Mesothelial cell of epicardium (in vitro differentiated cells): ENCODE measurements at regions not wholly inside any gene's neighbourhood (a gene's known extent, or its start where the extent isn't known, plus 50 kb on each side); places are given as distances from the start of the nearest gene placed in this dataset.
A peak's percentile ranks its signal among the peaks of the same experiment; 100 is the strongest.

Experiments used
- DNase-seq, 2 experiments: peaks; one replicate each; pipeline ENCODE4 v3.0.0; 2021; ENCODE audit warnings: low spot score in 2 of 2; ENCODE audit not compliant: unreplicated experiment in 2 of 2
- H3K27ac Mint-ChIP-seq: 2 replicates; pipeline ENCODE4 v1.8.0; 2021; ENCODE audit warnings: mixed read lengths
- H3K27me3 Mint-ChIP-seq: 2 replicates; pipeline ENCODE4 v1.8.0; 2021; ENCODE audit warnings: low read depth, mixed read lengths
- H3K36me3 Mint-ChIP-seq: 2 replicates; pipeline ENCODE4 v1.8.0; 2021; ENCODE audit warnings: mixed read lengths
- H3K4me1 Mint-ChIP-seq: 2 replicates; pipeline ENCODE4 v1.8.0; 2021; ENCODE audit warnings: mixed read lengths
- H3K4me3 Mint-ChIP-seq: 2 replicates; pipeline ENCODE4 v1.8.0; 2021; ENCODE audit warnings: mild to moderate bottlenecking, moderate library complexity, mixed read lengths
- H3K9me3 Mint-ChIP-seq: 2 replicates; pipeline ENCODE4 v1.8.0; 2021; ENCODE audit warnings: mixed read lengths
- TF ChIP-seq, protein P1 (sequence below): fragments of 200-600 bp; sonication (generic); IDR thresholded peaks from one replicate; pipeline ENCODE4 v1.5.0; 2021; ENCODE audit warnings: antibody characterized with exemption; ENCODE audit not compliant: unreplicated experiment

DNA sequence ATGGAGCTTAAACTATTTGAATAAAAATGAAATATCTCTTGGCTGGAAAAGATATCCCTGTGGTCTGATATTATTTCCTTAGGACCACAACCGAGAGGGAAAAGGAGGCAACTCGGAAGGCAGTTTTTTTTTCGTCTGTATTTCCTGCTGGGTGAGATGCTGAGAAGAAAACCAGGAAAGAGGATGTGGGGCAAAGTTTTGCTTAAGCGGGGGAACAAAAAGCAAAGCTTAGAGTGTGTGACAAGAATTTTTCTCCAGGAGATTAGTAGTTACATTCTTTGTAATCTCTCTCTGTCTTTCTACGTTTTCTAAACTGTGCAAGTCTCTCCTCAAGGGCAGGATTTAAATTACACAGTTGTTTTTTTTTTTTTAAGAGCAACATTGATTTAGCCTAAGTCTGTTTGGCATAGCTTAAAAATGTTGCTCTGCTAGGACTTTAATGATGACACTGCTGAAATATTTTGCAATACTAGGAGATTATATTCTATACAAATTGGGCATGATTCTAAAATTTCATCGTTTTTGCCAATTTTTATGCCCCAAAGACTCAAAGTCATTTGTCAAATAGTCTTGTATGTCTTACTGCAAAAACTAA is 258.5 kb downstream of the KCNS3 start:
- Mint-ChIP-seq H3K27ac (peak overlapping the region; percentile 3), H3K4me1 (peaks cover 7% of the 10 kb centered on the region), H3K9me3 (peaks cover 5% of the 10 kb centered on the region), H3K4me3 (no peak overlapping the region), H3K27me3 (peaks cover 2% of the 10 kb centered on the region), H3K36me3 (no peaks in the 10 kb centered on the region)
- TF ChIP-seq, protein P1, sequence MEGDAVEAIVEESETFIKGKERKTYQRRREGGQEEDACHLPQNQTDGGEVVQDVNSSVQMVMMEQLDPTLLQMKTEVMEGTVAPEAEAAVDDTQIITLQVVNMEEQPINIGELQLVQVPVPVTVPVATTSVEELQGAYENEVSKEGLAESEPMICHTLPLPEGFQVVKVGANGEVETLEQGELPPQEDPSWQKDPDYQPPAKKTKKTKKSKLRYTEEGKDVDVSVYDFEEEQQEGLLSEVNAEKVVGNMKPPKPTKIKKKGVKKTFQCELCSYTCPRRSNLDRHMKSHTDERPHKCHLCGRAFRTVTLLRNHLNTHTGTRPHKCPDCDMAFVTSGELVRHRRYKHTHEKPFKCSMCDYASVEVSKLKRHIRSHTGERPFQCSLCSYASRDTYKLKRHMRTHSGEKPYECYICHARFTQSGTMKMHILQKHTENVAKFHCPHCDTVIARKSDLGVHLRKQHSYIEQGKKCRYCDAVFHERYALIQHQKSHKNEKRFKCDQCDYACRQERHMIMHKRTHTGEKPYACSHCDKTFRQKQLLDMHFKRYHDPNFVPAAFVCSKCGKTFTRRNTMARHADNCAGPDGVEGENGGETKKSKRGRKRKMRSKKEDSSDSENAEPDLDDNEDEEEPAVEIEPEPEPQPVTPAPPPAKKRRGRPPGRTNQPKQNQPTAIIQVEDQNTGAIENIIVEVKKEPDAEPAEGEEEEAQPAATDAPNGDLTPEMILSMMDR, result no peak
- no peak for DNase-seq

- TF ChIP-seq, protein P1, result no peak
- H3K4me3 Mint-ChIP-seq, result no peak overlapping the region
- peaks cover 20% of the 10 kb centered on the region for H3K27me3 Mint-ChIP-seq
- no peak overlapping the region for H3K27ac Mint-ChIP-seq
- no peak for DNase-seq
- no peaks in the 10 kb centered on the region for H3K36me3 Mint-ChIP-seq
- H3K9me3 Mint-ChIP-seq, result no peaks in the 10 kb centered on the region
- peaks cover 7% of the 10 kb centered on the region for H3K4me1 Mint-ChIP-seq
These were observed 254.8 kb downstream of the KCNS3 start for GRCh38 chr2:18133310-18133709.

- Mint-ChIP-seq H3K9me3 (no peaks in the 10 kb centered on the region), H3K36me3 (no peaks in the 10 kb centered on the region), H3K27me3 (peaks cover 25% of the 10 kb centered on the region), H3K27ac (no peak overlapping the region), H3K4me3 (no peak overlapping the region), H3K4me1 (peaks cover 7% of the 10 kb centered on the region)
- TF ChIP-seq, protein P1, result no peak
- DNase-seq, result no peak
These were observed 254.2 kb downstream of the KCNS3 start for GRCh38 chr2:18132697-18133096.

- TF ChIP-seq, protein P1, result no peak
- Mint-ChIP-seq H3K4me1 (peaks cover 3% of the 10 kb centered on the region), H3K9me3 (no peaks in the 10 kb centered on the region), H3K27ac (no peak overlapping the region), H3K27me3 (peaks cover 29% of the 10 kb centered on the region), H3K36me3 (no peaks in the 10 kb centered on the region), H3K4me3 (no peak overlapping the region)
- DNase-seq, result no peak
These were observed 253.3 kb downstream of the KCNS3 start for GRCh38 chr2:18131761-18132160.

DNA sequence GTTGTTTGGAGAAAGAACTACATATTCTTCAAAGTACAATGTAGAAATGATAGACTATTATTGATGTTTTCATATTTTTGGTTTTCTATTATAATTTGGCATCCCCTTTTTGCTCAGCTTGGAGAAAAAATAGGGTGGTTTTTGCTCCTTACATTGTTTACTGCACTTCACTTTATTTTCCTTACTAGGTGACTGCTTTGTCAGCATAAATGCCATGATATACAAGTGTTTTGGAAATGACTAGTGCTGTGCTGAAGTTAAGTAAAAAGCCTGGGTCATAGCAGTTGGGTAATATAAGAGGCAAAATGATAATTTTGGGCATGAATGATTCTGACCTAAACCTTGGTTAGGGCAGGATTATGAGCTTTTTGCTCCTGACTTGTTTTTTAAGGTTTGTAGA is 250.9 kb downstream of the KCNS3 start:
- Mint-ChIP-seq H3K27me3 (peaks cover 35% of the 10 kb centered on the region), H3K4me1 (no peaks in the 10 kb centered on the region)
- TF ChIP-seq, protein P1, result no peak

DNA sequence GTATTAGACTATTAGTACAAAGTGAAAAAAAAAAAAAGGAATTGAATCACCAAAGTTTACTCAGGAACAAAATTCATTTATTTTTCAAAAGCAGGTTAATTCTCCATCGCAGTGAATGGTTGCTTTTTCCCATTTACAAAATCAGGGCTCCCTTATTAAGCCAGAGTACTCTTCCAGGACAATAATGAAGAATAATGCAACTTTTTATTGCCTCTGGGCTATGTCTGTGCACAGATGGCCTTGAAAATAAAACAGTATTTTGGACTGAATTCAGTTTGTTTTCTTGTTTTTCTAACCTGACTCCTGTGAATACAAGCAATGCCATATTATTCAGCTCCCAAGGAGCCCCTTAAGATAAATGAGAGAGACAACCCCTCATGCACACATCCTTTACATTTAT is 246.8 kb downstream of the KCNS3 start:
- Mint-ChIP-seq H3K4me1 (no peaks in the 10 kb centered on the region), H3K27ac (no peak overlapping the region), H3K9me3 (no peaks in the 10 kb centered on the region), H3K4me3 (no peak overlapping the region), H3K36me3 (no peaks in the 10 kb centered on the region), H3K27me3 (peaks cover 56% of the 10 kb centered on the region)
- TF ChIP-seq, protein P1, result no peak
- no peak for DNase-seq

More for the DNA sequence above, 250.9 kb downstream of the KCNS3 start:
- no peak for DNase-seq
- Mint-ChIP-seq H3K4me3 (no peak overlapping the region), H3K9me3 (no peaks in the 10 kb centered on the region), H3K36me3 (no peaks in the 10 kb centered on the region), H3K27ac (no peak overlapping the region)
